Tibial nerve (tissue), 3 donors: ENCODE measurements at regions not wholly inside any gene's neighbourhood (a gene's known extent, or its start where the extent isn't known, plus 50 kb on each side); places are given as distances from the start of the nearest gene placed in this dataset.

Experiments
- EP300 ChIP-seq, 2 donors: sonication (generic); formaldehyde crosslinking; IDR thresholded peaks; one replicate each; pipeline ENCODE4 v1.6.1; 2017; ENCODE audit warnings: antibody characterized with exemption in 2 of 2, mild to moderate bottlenecking in 1 of 2
- POLR2A ChIP-seq, 2 donors: fragments of 450-650 bp; IDR thresholded peaks; one replicate each; pipeline ENCODE4 v1.6.1; 2017; ENCODE audit warnings: antibody characterized with exemption in 2 of 2, mild to moderate bottlenecking in 2 of 2, moderate library complexity in 2 of 2

GRCh38 chr21:40938078-40938477, 91.1 kb upstream of the DSCAM start:
- TF ChIP-seq POLR2A (IDR thresholded peaks at IDR 0.05) (no peak), EP300 (IDR thresholded peaks at IDR 0.05) (no peak)
